ENCODE measurements at regions not wholly inside any gene's neighbourhood (a gene's known extent, or its start where the extent isn't known, plus 50 kb on each side); places are given as distances from the start of the nearest gene placed in this dataset.
A peak's percentile ranks its signal among the peaks of the same experiment; 100 is the strongest.

- Histone ChIP-seq H3K4me3 (ENCODE audit: insufficient read depth in 1 of 2, low read depth in 1 of 2, low read length in 2 of 2) (no peak overlapping the region), H2BK120ac (ENCODE audit: low read depth, low read length) (no peak overlapping the region), H4K8ac (ENCODE audit: low read length) (no peak overlapping the region), H3K23ac (ENCODE audit: low read length in 2 of 2) (no peak overlapping the region), H3K36me3 (ENCODE audit: control insufficient read depth in 1 of 2, insufficient read depth in 2 of 2, low read depth in 1 of 2, low read length in 2 of 2) (no peaks in the 10 kb centered on the region), H3K27ac (ENCODE audit: low read length, poor library complexity, severe bottlenecking) (no peak overlapping the region), H3K14ac (ENCODE audit: low read length in 2 of 2) (no peak overlapping the region), H2AK5ac (ENCODE audit: low read length, severe bottlenecking) (no peak overlapping the region), H3K4me1 (ENCODE audit: control insufficient read depth, insufficient read depth, low read depth, low read length) (peaks cover 5% of the 10 kb centered on the region), H3K18ac (ENCODE audit: low read depth in 1 of 2, low read length in 2 of 2) (no peak overlapping the region), H3K9me3 (ENCODE audit: control insufficient read depth, low read length) (no peaks in the 10 kb centered on the region), H3K27me3 (ENCODE audit: control insufficient read depth in 1 of 2, insufficient read depth in 1 of 2, low read length in 2 of 2) (no peaks in the 10 kb centered on the region), H3K4ac (ENCODE audit: low read depth in 1 of 2, low read length in 2 of 2) (no peak overlapping the region), H3K9ac (ENCODE audit: low read length) (no peak overlapping the region), H3K4me2 (ENCODE audit: low read length, poor library complexity, severe bottlenecking) (no peak overlapping the region), H2BK15ac (ENCODE audit: low read depth, poor library complexity, severe bottlenecking) (no peak overlapping the region), H2AFZ (ENCODE audit: low read depth, low read length) (no peak overlapping the region), H2BK12ac (ENCODE audit: low read length in 2 of 2) (no peak overlapping the region), H4K91ac (ENCODE audit: low read length) (no peak overlapping the region), H3K79me1 (replicated peaks; ENCODE audit: low read length, poor library complexity, severe bottlenecking) (no peaks in the 10 kb centered on the region), H2BK5ac (ENCODE audit: low read depth, low read length, poor library complexity, severe bottlenecking) (no peak overlapping the region)
- 76% methylated on average over 2 of the region's 2 CpGs for WGBS
- DNase-seq, result no peak
These were observed 182.8 kb downstream of the NUAK1 start for GRCh38 chr12:105955976-105956375.

DNA sequence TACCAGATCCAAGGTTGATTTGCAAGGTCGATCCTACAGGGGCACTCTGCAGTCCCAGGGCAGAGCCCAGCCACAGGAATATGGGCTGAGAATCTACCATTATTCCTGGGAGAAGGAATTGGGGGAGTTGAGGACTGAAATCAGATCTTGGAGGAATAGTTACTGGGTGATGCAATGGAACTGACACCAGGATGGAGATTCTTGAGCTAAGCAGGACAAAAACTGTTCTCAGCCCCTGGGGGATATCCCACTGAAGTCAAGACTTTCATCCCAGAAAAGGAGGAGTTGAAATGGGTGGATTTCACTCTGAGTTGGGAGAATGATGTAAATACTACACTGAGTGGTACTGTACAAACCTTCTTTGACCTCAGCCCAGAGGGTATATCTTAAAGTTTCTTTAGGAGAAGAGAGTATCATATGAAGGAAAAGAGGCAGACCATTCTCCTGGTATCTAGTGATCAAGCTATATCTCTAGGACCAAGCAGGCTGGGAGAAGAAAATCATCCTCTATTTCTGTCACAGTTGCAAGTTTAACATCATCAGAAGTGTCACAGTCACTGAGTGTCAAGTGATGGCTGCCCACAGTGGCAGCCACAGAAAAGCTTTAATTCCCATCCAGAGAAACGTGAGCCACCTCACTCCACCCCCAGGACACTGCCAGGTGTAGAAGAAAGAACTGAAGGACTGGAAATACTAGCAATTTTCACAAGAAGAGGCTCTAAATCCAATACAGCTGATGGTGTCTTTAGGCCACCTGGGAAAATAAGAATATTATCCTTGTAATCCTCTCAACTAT lies 181.9 kb downstream of the NUAK1 start:
- Histone ChIP-seq H2AK5ac (ENCODE audit: low read length, severe bottlenecking) (peak overlapping the region; percentile 7), H3K4me3 (ENCODE audit: insufficient read depth in 1 of 2, low read depth in 1 of 2, low read length in 2 of 2) (no peak overlapping the region), H3K9ac (ENCODE audit: low read length) (no peak overlapping the region), H2BK120ac (ENCODE audit: low read depth, low read length) (no peak overlapping the region), H3K4me2 (ENCODE audit: low read length, poor library complexity, severe bottlenecking) (no peak overlapping the region), H2BK15ac (ENCODE audit: low read depth, poor library complexity, severe bottlenecking) (no peak overlapping the region), H3K27me3 (ENCODE audit: control insufficient read depth in 1 of 2, insufficient read depth in 1 of 2, low read length in 2 of 2) (no peaks in the 10 kb centered on the region), H2BK12ac (ENCODE audit: low read length in 2 of 2) (no peak overlapping the region), H3K36me3 (ENCODE audit: control insufficient read depth in 1 of 2, insufficient read depth in 2 of 2, low read depth in 1 of 2, low read length in 2 of 2) (no peaks in the 10 kb centered on the region), H3K14ac (ENCODE audit: low read length in 2 of 2) (no peak overlapping the region), H3K18ac (ENCODE audit: low read depth in 1 of 2, low read length in 2 of 2) (no peak overlapping the region), H3K27ac (ENCODE audit: low read length, poor library complexity, severe bottlenecking) (no peak overlapping the region), H3K79me1 (replicated peaks; ENCODE audit: low read length, poor library complexity, severe bottlenecking) (no peaks in the 10 kb centered on the region), H4K91ac (ENCODE audit: low read length) (no peak overlapping the region), H4K8ac (ENCODE audit: low read length) (no peak overlapping the region), H3K4ac (ENCODE audit: low read depth in 1 of 2, low read length in 2 of 2) (no peak overlapping the region), H3K9me3 (ENCODE audit: control insufficient read depth, low read length) (no peaks in the 10 kb centered on the region), H3K4me1 (ENCODE audit: control insufficient read depth, insufficient read depth, low read depth, low read length) (peaks cover 5% of the 10 kb centered on the region), H3K23ac (ENCODE audit: low read length in 2 of 2) (no peak overlapping the region), H2AFZ (ENCODE audit: low read depth, low read length) (no peak overlapping the region), H2BK5ac (ENCODE audit: low read depth, low read length, poor library complexity, severe bottlenecking) (no peak overlapping the region)
- 65% methylated on average over 2 of the region's 2 CpGs for WGBS
- no peak for DNase-seq

DNA sequence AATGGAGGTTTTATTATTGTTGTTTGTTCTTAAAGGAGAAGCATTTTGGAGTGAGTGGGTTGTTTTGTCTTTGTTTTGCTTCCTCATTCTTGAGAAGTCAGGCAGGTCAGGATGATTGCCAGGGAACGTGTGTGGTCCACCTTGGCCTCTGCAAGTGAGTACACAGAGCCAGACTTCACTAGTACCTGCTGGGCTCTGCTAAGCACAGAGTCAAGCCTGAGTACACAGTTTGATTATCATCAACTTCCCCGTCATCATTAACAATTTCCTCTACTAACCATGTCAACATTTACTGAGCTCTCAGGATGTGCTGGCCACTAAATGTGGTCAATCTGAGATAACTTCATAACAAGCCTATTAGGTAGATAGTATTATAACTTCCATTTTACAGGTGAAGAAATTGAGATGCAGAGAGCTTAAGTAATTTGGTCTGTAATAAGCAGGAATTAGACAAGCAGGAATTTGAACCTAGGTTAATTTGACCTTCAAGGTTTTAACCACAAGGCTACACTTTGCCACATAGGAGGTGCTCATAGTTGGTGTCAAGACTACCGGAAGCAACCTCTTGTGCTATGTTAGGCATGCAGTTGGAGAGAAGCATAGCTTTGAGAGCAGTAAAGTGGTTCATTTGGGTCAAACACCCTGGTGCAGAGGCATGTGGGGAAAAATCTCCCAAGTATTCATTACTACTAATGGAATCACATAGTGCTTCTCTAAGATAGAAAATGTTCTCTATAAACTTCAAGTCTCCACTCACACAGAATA lies 178.3 kb downstream of the NUAK1 start:
- H2AFZ ChIP-seq (ENCODE audit: low read depth, low read length), result no peak overlapping the region
- no peak overlapping the region for H3K4me3 ChIP-seq (ENCODE audit: insufficient read depth in 1 of 2, low read depth in 1 of 2, low read length in 2 of 2)
- H3K4me1 ChIP-seq (ENCODE audit: control insufficient read depth, insufficient read depth, low read depth, low read length), result peaks cover 4% of the 10 kb centered on the region
- H2BK120ac ChIP-seq (ENCODE audit: low read depth, low read length), result no peak overlapping the region
- H3K18ac ChIP-seq (ENCODE audit: low read depth in 1 of 2, low read length in 2 of 2), result no peak overlapping the region
- peak overlapping the region; percentile 53 for H3K27ac ChIP-seq (ENCODE audit: low read length, poor library complexity, severe bottlenecking)
- no peaks in the 10 kb centered on the region for H3K36me3 ChIP-seq (ENCODE audit: control insufficient read depth in 1 of 2, insufficient read depth in 2 of 2, low read depth in 1 of 2, low read length in 2 of 2)
- 77% methylated on average over 2 of the region's 3 CpGs for WGBS
- no peak overlapping the region for H3K23ac ChIP-seq (ENCODE audit: low read length in 2 of 2)
- no peak overlapping the region for H3K9ac ChIP-seq (ENCODE audit: low read length)
- no peak for DNase-seq
- H4K91ac ChIP-seq (ENCODE audit: low read length), result no peak overlapping the region
- no peak overlapping the region for H4K8ac ChIP-seq (ENCODE audit: low read length)
- no peak overlapping the region for H3K4me2 ChIP-seq (ENCODE audit: low read length, poor library complexity, severe bottlenecking)
- H3K9me3 ChIP-seq (ENCODE audit: control insufficient read depth, low read length), result no peaks in the 10 kb centered on the region
- no peak overlapping the region for H2BK12ac ChIP-seq (ENCODE audit: low read length in 2 of 2)
- H3K79me1 ChIP-seq (replicated peaks; ENCODE audit: low read length, poor library complexity, severe bottlenecking), result no peaks in the 10 kb centered on the region
- no peak overlapping the region for H2AK5ac ChIP-seq (ENCODE audit: low read length, severe bottlenecking)
- no peak overlapping the region for H3K14ac ChIP-seq (ENCODE audit: low read length in 2 of 2)
- H3K4ac ChIP-seq (ENCODE audit: low read depth in 1 of 2, low read length in 2 of 2), result no peak overlapping the region
- no peak overlapping the region for H2BK5ac ChIP-seq (ENCODE audit: low read depth, low read length, poor library complexity, severe bottlenecking)
- H3K27me3 ChIP-seq (ENCODE audit: control insufficient read depth in 1 of 2, insufficient read depth in 1 of 2, low read length in 2 of 2), result no peaks in the 10 kb centered on the region
- H2BK15ac ChIP-seq (ENCODE audit: low read depth, poor library complexity, severe bottlenecking), result no peak overlapping the region

DNA sequence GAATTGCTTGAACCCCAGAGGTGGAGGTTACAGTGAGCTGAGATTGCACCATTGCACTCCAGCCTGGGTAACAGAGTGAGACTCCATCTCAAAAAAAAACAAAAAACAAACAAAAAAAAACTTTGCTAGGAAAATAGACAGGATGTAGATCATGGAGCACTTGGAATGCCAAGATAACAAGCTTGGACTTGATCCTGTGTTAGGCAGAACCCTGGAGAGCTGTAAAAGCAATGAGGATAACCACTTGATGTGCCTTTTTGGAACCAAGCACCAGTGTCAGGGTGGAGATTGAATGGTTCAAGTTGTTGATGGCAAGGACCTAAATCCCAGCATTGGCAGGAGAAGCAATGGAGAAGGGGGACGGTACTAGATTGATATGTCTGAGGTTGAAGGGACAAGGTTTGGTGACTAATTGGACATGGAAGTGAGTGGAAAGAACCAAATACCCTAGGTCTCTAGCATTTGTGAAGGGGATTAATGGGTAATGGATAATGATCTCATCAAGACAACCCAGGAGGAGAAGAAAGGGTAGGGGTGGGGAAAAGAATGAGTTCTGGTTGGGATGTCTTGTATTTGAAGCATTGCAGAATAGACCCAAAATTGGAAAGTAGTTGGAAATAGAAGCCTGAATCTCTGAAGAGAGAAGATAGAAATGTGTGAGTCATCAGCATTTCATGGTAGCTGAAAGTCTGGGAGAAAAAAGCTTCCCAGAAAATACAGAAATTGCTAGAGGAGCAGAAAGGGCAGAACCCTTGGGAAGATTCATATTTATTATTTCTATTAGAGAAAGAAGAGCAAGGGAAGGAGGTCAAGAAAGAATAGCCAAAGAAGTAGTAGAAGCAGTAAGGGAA lies 176.7 kb downstream of the NUAK1 start:
- no peak overlapping the region for H2AFZ ChIP-seq (ENCODE audit: low read depth, low read length)
- no peaks in the 10 kb centered on the region for H3K27me3 ChIP-seq (ENCODE audit: control insufficient read depth in 1 of 2, insufficient read depth in 1 of 2, low read length in 2 of 2)
- no peak overlapping the region for H2BK12ac ChIP-seq (ENCODE audit: low read length in 2 of 2)
- no peak overlapping the region for H3K27ac ChIP-seq (ENCODE audit: low read length, poor library complexity, severe bottlenecking)
- H2AK5ac ChIP-seq (ENCODE audit: low read length, severe bottlenecking), result peak overlapping the region; percentile 1
- no peak overlapping the region for H3K23ac ChIP-seq (ENCODE audit: low read length in 2 of 2)
- no peak overlapping the region for H3K9ac ChIP-seq (ENCODE audit: low read length)
- H3K79me1 ChIP-seq (replicated peaks; ENCODE audit: low read length, poor library complexity, severe bottlenecking), result no peaks in the 10 kb centered on the region
- no peak overlapping the region for H3K18ac ChIP-seq (ENCODE audit: low read depth in 1 of 2, low read length in 2 of 2)
- no peak overlapping the region for H3K4me2 ChIP-seq (ENCODE audit: low read length, poor library complexity, severe bottlenecking)
- H4K91ac ChIP-seq (ENCODE audit: low read length), result no peak overlapping the region
- H2BK15ac ChIP-seq (ENCODE audit: low read depth, poor library complexity, severe bottlenecking), result no peak overlapping the region
- no peak overlapping the region for H3K4me3 ChIP-seq (ENCODE audit: insufficient read depth in 1 of 2, low read depth in 1 of 2, low read length in 2 of 2)
- no peaks in the 10 kb centered on the region for H3K36me3 ChIP-seq (ENCODE audit: control insufficient read depth in 1 of 2, insufficient read depth in 2 of 2, low read depth in 1 of 2, low read length in 2 of 2)
- H3K9me3 ChIP-seq (ENCODE audit: control insufficient read depth, low read length), result no peaks in the 10 kb centered on the region
- H2BK120ac ChIP-seq (ENCODE audit: low read depth, low read length), result no peak overlapping the region
- H3K14ac ChIP-seq (ENCODE audit: low read length in 2 of 2), result no peak overlapping the region
- WGBS, result 90% methylated on average over 1 of the region's 1 CpG
- H4K8ac ChIP-seq (ENCODE audit: low read length), result no peak overlapping the region
- peaks cover 4% of the 10 kb centered on the region for H3K4me1 ChIP-seq (ENCODE audit: control insufficient read depth, insufficient read depth, low read depth, low read length)
- DNase-seq, result no peak
- no peak overlapping the region for H3K4ac ChIP-seq (ENCODE audit: low read depth in 1 of 2, low read length in 2 of 2)
- no peak overlapping the region for H2BK5ac ChIP-seq (ENCODE audit: low read depth, low read length, poor library complexity, severe bottlenecking)

All from mesenchymal stem cell (in vitro differentiated cells and primary cell).